GM18858 (cell line): ENCODE measurements at regions not wholly inside any gene's neighbourhood (a gene's known extent, or its start where the extent isn't known, plus 50 kb on each side); places are given as distances from the start of the nearest gene placed in this dataset.
A peak's percentile ranks its signal among the peaks of the same experiment; 100 is the strongest.

Experiments
- ATAC-seq: cut with Tn5 transposase; IDR thresholded peaks from one replicate; pipeline ENCODE4 v1.9.1; 2021; ENCODE audit not compliant: unreplicated experiment

DNA sequence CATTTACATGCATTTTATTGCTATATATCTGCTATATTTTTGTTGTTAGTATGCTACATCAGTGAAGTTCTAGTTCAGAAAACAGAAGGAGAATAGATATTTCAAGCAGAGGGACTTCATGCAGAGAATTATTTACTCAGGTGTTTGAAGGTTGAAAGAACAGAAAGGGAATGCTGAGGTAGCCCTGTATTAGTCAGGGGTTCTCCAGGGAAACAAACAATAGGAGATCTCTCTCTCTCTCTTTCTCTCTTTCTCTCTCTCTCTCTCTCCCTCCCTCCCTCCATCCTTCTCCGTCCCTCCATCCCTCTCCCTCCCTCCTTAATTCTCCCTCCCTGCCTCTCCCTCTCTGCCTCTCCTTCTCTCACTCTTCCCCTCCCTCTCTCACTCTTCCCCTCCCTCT, 114.3 kb upstream of the TDRD3 start:
- ATAC-seq: no peak

DNA sequence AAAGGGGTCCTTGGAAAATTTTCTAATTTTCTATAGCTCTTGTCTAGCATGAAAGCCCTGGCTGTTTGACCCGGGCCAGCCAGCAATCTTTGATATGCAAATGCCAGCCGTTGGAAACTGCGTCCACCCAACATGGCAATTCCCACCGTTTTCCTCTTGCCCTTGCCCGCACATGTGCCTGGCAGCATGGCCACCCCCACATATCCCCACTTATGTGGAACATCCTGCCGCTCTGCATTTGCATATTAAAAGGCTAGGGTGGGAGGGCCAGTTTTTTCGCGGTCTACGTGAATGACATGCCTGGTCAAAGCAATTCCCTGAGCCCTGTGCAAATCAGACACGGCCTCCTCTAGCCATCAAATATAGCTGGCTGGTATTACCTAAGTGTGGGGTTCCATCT, 110.3 kb upstream of the TDRD3 start:
- ATAC-seq: no peak

DNA sequence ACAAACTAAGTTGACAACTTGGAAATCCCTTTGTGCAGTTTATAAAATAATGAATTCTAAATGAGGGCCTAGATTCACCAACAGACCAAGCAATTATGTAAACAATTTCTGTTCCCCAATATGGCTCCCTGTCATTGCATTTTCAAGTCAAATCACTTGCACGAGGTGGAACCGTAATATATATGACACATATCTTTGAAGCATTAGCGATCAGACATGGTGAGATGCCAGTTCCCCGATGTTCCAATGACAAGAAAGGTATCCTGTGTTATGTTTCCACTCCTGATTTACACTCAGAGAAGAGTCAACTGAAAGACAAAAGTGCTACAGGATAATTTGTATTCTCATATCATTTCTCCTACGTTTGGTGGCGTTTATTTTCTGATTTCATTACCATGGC, 108.5 kb upstream of the TDRD3 start:
- ATAC-seq: no peak

DNA sequence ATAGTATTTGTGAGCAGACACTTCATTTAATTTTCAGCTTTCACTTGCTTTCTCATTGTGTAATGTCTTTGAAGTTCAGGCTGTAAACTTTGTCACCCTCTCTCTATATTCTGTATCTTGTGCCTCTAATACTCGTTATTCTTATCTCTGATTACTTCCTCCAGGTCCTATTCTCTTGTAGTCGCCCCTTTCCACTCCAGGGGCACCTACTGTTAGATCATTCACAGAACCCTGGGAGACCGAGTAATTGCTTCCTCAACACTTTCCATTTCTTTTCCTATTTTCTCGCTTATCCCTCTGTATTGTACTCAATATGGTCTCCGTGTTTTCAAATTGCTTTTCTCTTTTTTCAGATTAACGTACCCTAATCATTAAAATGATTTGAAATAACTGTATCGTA, 93.9 kb upstream of the TDRD3 start:
- no peak for ATAC-seq

DNA sequence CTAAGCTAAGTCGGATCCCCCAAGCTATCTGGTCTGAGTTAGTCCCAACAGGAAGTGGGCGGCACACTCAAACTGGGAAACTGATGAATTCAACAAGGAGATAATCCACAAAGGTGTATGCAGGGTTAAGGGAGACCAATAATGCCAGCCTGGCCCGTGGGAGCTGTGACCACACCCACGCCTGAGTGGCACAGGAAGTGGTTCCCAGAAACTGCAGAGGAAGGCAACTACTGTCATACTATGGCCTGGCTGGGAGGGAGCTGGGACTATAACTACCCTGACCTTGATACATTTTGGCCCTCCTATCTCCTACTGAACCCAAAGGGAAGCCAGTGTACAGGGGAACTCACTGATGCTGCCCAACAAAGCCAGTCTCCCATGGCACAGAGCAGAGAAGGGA, 85.5 kb upstream of the TDRD3 start:
- no peak for ATAC-seq

DNA sequence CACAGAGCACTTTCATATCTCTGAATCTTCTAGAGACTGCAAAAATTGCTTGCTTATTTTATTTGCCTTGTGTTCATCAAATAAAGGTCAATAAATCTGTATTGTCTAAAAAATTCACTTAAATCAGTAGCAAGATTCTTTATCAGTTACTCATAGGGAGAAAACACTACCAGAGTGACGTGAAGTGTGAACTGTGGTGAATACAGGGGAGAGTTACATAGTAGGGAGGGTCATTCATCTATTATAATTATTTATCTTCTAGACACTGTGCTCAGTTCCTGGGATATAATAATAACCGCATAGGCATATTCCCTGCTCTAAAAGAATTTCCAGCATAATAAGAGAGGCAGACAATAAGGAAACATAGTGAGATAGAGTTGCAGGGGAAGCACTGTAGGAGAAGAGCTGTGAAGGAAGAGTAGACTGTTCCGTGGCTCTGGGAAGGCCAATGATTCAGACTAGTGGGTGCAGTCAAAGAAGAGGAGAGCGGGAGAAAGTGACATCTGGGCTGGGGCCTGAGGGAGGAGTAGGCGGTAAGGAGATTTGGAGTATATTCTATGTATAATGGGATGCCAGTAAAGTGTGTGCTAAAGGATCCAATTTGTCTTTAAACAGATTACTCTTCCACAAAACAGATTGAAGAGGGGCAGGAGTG, 84.0 kb upstream of the TDRD3 start:
- no peak for ATAC-seq

DNA sequence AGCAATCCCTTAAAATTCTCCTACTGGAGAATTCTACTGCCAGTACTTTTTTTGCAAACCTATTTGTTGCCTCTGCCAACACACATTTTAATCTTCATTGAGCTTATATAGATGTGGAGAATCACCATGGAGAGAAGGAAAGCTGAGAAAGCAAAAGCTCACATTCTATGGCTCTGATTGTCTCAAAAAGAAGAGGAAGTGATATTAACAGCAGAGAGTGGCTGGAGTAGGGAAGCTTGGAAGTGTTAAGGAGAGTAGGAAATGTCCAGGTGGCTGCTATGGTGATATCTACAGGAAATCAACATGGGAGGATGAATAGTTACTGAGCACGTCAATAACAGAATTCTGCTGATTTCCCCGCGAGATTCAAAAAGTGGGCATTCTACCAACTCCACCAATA, 78.8 kb upstream of the TDRD3 start:
- no peak for ATAC-seq

DNA sequence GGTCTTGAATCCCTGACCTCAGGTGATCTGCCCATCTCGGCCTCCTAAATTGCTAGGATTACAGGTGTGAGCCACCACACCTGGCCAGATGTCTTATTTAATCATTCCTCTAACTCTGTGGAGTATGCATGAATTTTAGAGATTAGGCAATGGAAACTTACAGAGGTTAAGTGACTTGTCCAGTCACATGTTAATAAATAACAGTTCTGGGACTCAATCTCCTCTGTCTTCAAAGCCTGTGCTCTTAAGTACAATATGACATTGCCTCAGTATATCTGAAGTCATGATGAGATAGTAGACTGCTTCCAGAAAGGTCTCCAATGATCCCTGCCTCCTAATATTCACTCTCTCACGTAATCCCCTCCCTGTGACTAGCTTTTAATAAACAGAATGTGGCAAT, 72.9 kb upstream of the TDRD3 start:
- ATAC-seq: no peak

DNA sequence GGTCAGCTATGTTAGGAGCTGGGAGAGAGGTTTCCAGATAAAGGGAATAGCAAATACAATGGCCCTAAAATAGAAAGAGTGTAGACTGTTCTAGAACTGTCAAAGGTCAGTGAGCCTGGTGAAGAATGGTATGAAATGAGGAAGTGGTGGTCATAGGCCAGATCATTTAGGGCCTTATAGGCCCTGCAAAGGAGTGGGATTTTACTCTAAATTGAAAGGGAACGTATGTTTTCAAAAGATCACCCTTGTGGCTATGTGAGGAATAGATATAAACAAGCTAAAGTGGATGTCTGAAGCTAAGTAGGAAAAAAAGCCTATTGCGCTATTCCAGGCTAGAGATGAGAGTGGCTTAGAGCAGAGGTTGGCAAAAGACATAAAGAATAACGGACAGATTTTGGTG, 70.7 kb upstream of the TDRD3 start:
- no peak for ATAC-seq

DNA sequence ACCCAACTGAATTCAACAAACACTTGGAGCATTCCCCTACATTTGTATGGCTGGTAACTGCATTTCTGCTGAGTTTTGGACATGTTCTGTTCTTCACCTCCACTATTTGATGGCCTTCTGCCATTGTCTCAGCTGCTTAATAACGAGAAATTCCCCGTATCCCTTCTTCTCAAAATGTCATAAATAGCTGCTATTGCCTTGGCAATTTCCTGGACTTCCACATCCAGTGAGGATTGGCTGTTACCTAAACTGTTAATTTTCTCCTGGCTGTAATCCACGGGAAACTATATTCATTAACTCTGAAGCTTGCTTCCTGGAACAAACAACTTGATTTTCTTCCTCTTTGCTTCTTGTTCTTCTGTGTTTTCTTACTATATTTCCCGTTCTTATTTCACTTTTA, 69.5 kb upstream of the TDRD3 start:
- ATAC-seq: no peak

DNA sequence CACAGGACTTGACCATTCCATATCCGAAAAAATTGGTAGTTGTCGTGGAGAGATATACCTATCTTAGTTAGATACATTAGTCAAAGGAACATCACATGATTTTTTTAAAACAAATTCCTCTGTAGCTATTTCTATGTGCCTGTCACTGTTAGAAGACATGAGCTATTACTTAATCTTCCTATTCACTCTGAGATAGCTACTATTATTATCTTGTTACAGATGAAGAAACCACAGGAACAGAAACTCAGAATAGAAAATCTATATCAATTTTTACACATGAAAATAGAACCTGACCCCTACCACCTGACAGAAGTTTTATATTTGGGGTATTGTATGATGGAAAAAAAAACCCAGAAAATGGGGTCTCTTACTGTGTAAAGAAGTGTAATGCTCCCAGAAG, 68.9 kb upstream of the TDRD3 start:
- ATAC-seq: no peak

DNA sequence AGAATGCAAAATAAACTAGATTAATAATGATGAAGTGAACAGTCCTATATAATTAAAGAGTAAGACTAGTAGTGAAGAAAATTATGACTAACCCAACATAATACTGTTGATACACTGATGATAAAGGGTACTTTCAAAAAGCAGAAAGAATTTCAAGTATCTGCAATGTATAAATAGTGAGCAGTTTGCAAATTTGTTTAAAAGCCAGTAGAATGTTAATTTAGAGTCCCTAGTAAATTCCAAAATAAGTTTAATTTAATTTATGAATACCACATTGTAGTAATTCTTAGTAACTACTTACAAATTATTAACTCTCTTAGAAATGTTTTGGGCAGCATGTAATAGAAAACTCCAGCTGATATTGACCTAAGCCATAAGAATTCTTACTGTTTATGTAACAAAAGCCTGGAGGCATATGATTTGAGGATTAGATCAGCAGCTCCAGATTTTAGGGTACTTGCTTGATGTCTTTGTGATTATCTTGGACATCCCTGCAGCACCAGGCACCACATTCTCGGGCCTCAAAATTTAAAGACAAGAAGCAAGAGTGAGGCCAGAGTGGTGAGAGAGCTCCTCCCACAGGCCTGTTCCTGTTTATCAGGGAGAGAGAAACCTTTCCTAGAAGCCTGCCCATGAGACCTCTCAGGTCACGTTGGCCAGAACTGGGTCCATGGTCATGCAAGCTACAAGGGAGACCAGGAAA, 67.6 kb upstream of the TDRD3 start:
- peak; percentile 57 for ATAC-seq

DNA sequence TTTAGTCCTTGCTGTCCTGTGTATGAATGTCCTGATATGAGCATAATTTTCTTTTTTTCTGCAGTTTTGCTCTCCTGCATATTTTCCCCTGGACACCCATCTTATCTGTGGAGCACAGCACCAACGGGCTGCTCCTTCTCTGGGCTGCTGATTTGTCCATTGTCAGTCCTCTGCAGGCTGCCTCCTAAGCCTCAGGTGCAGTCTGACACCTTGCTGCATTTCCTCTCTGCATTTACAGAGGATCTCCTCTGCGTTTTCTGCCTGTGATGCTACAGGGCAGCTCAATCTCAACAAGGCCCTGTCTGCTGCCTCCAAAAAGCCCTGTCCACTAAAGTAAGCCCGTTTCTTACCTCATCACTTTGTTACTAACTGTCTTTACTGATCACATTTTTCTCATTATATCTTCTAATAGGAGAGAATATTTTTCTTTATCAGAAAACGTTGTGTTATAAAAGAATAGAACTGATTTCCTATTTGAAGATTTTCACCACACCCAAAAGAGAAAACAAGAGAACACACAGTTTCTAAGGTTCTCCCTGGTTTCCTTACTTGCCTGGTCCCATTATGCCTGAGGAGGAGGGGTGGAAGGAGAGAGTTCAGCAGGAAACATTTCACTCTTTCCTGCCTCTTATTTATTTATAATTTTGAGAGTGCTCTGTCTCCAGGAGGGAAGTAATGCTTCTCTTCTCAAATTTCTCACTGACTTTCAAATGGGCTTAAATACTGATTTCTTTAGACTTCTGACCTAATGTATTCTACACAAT, 65.6 kb upstream of the TDRD3 start:
- ATAC-seq: no peak

DNA sequence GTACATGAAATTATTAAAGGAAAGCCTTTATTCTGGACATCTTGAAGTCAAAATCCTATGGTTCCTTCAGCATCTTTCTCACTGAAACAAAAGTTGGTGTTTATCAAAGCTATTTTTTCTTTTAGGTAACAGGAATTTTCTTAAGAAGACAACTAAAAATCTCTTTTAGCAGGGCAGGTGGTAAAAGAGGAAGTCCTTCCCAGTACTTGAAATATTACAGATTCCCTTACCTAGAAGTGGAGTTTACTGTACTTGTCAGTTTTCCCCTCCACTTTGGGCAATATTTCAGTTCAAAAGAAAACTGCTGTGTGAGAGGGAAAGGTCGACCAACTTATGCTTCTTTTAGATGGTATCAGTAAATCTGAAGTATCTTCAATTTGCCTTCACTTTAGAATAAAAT, 64.3 kb upstream of the TDRD3 start:
- ATAC-seq: no peak

DNA sequence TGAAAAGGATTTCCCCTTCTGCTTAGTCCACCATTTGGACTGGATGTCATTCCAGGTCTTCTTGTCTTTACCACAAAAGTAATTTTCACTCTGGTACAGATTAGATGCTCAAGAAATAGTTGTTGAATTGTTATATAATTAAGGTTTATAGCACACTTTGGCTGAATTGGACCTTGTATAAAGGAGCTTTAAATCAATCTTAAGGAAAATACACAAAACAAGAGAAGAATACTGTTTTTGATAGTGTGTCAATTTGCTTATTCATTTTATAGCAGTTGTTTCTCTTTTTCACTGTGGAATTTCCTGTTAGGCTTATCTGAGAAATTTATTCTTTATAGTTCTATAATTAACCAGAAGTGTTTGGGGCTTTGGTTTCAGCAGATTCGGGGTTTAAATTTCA, 62.7 kb upstream of the TDRD3 start:
- ATAC-seq: no peak

DNA sequence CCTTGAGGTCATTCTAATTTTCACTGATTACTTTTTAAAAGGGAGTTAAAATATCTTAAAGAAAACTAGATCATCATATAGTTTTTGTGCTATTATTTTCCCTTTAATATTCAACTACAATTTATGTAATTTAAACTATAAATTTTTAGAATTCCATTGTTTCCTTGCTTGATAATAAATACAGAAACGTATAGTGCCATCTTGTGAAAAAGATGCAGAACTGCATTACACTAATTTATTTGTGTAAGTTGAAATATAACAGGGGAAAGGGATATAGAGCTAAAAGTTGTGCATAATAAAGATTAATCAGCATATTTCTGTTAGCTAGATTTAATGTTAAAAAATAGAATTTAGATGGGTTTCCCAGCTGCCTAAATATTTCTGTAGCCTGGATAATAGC, 61.5 kb upstream of the TDRD3 start:
- no peak for ATAC-seq

DNA sequence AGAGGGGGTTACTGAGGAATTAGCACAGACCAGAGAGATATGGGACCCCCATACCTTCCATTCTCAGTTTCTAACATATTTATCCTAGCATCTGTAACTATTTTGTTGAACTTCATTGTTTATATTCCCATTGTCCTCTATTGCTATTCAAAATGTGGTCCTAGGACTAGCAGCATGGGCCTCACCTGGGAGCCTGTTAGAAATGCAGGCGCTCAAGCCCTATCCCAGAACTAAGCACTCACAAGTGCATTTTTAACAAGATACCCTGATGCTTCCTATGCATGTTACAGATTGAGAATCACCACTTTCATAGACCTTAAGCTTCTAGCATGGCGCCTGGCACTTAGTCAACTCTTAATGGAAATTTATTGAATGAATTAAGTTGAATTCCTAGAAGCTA, 58.3 kb upstream of the TDRD3 start:
- ATAC-seq: no peak

DNA sequence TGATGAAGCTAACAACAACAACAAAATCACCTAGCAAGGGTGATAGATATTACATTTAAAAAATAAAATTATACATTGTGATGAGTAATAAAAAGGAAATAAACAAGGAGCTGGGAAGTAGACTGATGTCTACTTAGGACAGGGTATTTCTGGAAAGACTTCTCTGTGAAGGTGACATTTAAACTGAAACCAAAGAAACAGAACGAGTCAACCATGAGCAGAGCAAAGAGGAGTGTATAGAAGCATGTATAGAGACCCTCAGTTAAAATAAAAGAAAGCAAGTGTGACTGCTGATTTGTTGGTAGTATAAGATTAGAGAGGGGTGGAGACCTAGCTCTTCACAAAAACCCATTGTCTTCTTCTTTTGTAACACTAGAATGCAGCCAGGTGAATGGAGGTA, 53.0 kb upstream of the TDRD3 start:
- no peak for ATAC-seq

DNA sequence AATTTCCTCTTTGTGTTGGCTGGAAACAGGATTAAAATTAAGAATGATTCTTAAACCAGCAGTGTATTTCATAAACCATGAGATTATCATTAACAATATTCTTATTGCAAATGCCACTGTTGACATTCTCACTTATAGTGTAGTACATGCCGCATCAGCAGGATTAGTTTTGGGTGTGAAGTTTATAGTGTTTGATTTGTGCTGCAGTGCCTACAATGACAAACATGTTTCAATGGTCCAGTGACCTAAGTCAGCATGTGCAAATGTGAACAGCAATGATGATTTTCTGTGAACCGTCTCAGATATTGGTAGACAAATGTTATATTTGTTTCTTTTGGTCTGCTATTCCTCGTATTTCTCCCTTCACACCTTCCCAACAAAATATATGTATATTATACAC, 49.8 kb upstream of the TDRD3 start:
- ATAC-seq: no peak
